OCI-LY1 (cell line): ENCODE measurements at regions not wholly inside any gene's neighbourhood (a gene's known extent, or its start where the extent isn't known, plus 50 kb on each side); places are given as distances from the start of the nearest gene placed in this dataset.
"Not testable (repeated sequence)": the region's sequence is repeated elsewhere in the genome, so short reads cannot be mapped to it uniquely, and the experiment has no call there.

ENCODE experiments used
- H2AFZ ChIP-seq: fragments of 200-600 bp; sonication (generic), shearing (Covaris generic); 2 replicates; pipeline ENCODE4 v1.6.0; 2014; ENCODE audit warnings: antibody characterized with exemption, mild to moderate bottlenecking, low read length
- H3F3A ChIP-seq: fragments of 200-600 bp; sonication (generic), shearing (Covaris generic); 2 replicates; pipeline ENCODE4 v1.6.0; 2014; ENCODE audit warnings: mild to moderate bottlenecking, antibody characterized with exemption, low read length, moderate library complexity; ENCODE audit not compliant: insufficient read depth
- H3K27ac ChIP-seq: fragments of 200-600 bp; sonication (generic); 2 replicates; pipeline ENCODE4 v1.5.1; 2014; ENCODE audit warnings: low read length, mixed run types, mild to moderate bottlenecking, low read depth; ENCODE audit not compliant: poor library complexity, severe bottlenecking
- H3K27me3 ChIP-seq: fragments of 200-600 bp; sonication (generic); 2 replicates; pipeline ENCODE4 v1.6.0; 2014; ENCODE audit warnings: antibody characterized with exemption, mild to moderate bottlenecking, low read length, moderate library complexity; ENCODE audit not compliant: insufficient read depth
- H3K36me3 ChIP-seq: fragments of 200-600 bp; sonication (generic); 2 replicates; pipeline ENCODE4 v1.6.1; 2014; ENCODE audit warnings: mild to moderate bottlenecking, antibody characterized with exemption, low read length, moderate library complexity, mixed read lengths; ENCODE audit not compliant: insufficient read depth
- H3K4me1 ChIP-seq: fragments of 200-600 bp; sonication (generic); 2 replicates; pipeline ENCODE4 v1.5.1; 2014; ENCODE audit warnings: mild to moderate bottlenecking, low read length, moderate library complexity; ENCODE audit not compliant: insufficient read depth, severe bottlenecking
- H3K4me2 ChIP-seq: fragments of 200-600 bp; sonication (generic), shearing (Covaris generic); 2 replicates; pipeline ENCODE4 v1.6.1; 2014; ENCODE audit warnings: low read length
- H3K4me3 ChIP-seq: fragments of 200-600 bp; sonication (generic); 2 replicates; pipeline ENCODE4 v1.5.1; 2014; ENCODE audit warnings: low read length, low read depth, mild to moderate bottlenecking, mixed read lengths; ENCODE audit not compliant: poor library complexity, severe bottlenecking
- H3K79me2 ChIP-seq: fragments of 200-600 bp; shearing (Covaris generic); 2 replicates; pipeline ENCODE4 v1.6.1; 2016; ENCODE audit warnings: mixed run types, low read length, mixed read lengths; ENCODE audit not compliant: insufficient read depth
- H3K9ac ChIP-seq: fragments of 200-600 bp; sonication (generic), shearing (Covaris generic); 2 replicates; pipeline ENCODE4 v1.6.1; 2014; ENCODE audit warnings: mild to moderate bottlenecking, low read length, mixed read lengths
- H3K9me2 ChIP-seq: fragments of 200-600 bp; sonication (generic), shearing (Covaris generic); 2 replicates; pipeline ENCODE4 v1.6.1; 2014; ENCODE audit warnings: low read depth, mild to moderate bottlenecking, low read length, mixed read lengths
- H3K9me3 ChIP-seq: fragments of 200-600 bp; shearing (Covaris generic); 2 replicates; pipeline ENCODE4 v1.6.1; 2014; ENCODE audit warnings: low read length, mixed read lengths
- H4K20me1 ChIP-seq: fragments of 200-600 bp; sonication (generic), shearing (Covaris generic); 2 replicates; pipeline ENCODE4 v1.6.0; 2016; ENCODE audit warnings: mild to moderate bottlenecking, low read length; ENCODE audit not compliant: insufficient read depth
- EZH2 ChIP-seq: fragments of 200-600 bp; sonication (generic), shearing (Covaris generic); IDR thresholded peaks from 2 replicates; pipeline ENCODE4 v1.8.0; 2017; ENCODE audit warnings: borderline replicate concordance, mixed run types, mild to moderate bottlenecking, antibody characterized with exemption, low read length, moderate library complexity, mixed read lengths
- TF ChIP-seq, protein P1 (sequence below): fragments of 200-600 bp; sonication (generic), shearing (Covaris generic); IDR thresholded peaks from 2 replicates; pipeline ENCODE4 v1.5.1; 2017; ENCODE audit warnings: mild to moderate bottlenecking, antibody characterized with exemption, low read length, moderate library complexity, mixed read lengths

DNA sequence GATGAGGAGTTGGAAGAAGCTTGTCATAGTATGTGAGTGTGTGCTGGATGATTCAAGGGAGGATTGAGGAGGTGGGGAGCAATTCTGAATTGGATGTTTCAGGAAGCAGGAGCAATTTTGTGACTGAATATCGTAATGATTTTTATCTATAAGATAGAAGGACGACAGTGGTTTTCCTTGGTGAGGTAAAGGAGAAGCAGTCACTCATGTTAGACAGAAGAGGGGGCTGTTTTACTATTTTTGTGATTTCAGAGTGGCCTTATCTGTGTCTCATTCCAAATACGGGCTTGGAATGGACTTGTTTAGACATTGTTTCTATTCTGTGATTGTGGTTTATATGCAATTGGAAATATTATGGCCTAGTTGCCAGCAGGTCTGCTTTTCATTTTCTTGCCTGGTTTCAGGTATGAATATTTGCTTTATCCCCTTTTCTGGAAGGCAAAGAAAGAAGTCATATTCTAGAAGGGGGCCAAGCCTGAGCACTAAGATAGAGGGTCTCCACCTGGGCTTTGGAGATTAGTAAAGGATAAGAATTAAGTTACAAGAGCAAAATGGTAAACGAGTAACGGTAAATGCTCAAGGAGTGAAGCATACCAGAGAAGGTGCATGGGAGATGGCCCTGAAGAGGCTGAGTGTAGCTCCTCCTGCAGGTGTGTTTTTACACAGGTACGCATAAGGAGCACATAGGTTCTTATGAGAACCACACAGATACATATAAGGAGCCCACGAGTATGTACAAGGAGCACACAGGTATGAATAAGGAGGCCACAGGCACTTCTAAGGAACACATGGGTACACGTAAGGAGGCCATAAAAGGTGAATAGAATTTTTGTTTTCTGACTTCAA, 124.6 kb upstream of the KCNAB1 start:
- H3F3A ChIP-seq = no peaks in the 10 kb centered on the region
- H2AFZ ChIP-seq = no peak overlapping the region

DNA sequence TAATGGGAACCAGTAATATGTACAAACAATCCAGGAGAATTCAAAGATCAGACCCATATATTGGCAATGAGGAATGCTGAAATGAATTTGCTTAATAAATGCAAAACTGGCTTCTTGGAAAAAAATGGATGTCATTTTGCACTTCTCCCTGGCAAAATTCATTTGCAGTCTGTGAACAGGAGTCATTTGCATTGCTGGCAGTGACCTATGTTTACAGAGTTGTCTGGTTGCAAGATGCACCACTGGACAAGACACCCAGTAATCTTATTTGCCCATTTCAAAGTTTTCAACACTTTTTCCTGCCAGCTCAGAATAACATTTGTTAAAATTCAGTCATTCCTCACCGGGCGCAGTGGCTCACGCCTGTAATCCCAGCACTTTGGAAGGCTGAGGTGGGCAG, 123.5 kb upstream of the KCNAB1 start:
- H3K4me1 ChIP-seq = no peaks in the 10 kb centered on the region
- no peaks in the 10 kb centered on the region for H3K9me2 ChIP-seq
- TF ChIP-seq, protein P1, sequence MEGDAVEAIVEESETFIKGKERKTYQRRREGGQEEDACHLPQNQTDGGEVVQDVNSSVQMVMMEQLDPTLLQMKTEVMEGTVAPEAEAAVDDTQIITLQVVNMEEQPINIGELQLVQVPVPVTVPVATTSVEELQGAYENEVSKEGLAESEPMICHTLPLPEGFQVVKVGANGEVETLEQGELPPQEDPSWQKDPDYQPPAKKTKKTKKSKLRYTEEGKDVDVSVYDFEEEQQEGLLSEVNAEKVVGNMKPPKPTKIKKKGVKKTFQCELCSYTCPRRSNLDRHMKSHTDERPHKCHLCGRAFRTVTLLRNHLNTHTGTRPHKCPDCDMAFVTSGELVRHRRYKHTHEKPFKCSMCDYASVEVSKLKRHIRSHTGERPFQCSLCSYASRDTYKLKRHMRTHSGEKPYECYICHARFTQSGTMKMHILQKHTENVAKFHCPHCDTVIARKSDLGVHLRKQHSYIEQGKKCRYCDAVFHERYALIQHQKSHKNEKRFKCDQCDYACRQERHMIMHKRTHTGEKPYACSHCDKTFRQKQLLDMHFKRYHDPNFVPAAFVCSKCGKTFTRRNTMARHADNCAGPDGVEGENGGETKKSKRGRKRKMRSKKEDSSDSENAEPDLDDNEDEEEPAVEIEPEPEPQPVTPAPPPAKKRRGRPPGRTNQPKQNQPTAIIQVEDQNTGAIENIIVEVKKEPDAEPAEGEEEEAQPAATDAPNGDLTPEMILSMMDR = no peak
- no peak for TF ChIP-seq EZH2
- no peaks in the 10 kb centered on the region for H3F3A ChIP-seq
- no peaks in the 10 kb centered on the region for H3K9me3 ChIP-seq
- no peaks in the 10 kb centered on the region for H4K20me1 ChIP-seq
- H3K4me2 ChIP-seq = no peak overlapping the region
- H2AFZ ChIP-seq = no peak overlapping the region
- no peak overlapping the region for H3K9ac ChIP-seq
- no peaks in the 10 kb centered on the region for H3K36me3 ChIP-seq
- no peak overlapping the region for H3K27ac ChIP-seq
- no peaks in the 10 kb centered on the region for H3K27me3 ChIP-seq
- no peak overlapping the region for H3K4me3 ChIP-seq
- no peaks in the 10 kb centered on the region for H3K79me2 ChIP-seq

More for the DNA sequence above, 124.6 kb upstream of the KCNAB1 start:
- Histone ChIP-seq H3K4me3 (no peak overlapping the region), H3K9me3 (no peaks in the 10 kb centered on the region), H3K9ac (no peak overlapping the region), H4K20me1 (no peaks in the 10 kb centered on the region), H3K27me3 (no peaks in the 10 kb centered on the region), H3K27ac (no peak overlapping the region), H3K4me1 (no peaks in the 10 kb centered on the region), H3K36me3 (no peaks in the 10 kb centered on the region), H3K79me2 (no peaks in the 10 kb centered on the region), H3K4me2 (no peak overlapping the region), H3K9me2 (no peaks in the 10 kb centered on the region)
- TF ChIP-seq, protein P1 = peak; percentile 69
- no peak for TF ChIP-seq EZH2

DNA sequence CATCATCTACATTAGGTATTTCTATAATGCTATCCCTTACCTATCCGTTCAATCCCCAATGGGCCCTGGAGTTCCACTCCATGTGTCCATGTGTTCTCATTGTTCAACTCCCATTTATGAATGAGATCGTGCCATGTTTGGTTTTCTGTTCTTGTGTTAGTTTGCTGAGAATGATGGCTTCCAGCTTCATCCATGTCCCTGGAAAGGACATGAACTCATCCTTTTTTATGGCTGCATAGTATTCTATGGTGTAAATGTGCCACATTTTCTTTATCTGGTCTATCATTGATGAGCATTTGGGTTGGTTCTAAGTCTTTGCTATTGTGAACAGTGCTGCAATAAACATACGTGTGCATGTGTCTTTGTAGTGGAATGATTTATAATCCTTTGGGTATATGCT, 122.2 kb upstream of the KCNAB1 start:
- not testable (repeated sequence) for H3K36me3 ChIP-seq

DNA sequence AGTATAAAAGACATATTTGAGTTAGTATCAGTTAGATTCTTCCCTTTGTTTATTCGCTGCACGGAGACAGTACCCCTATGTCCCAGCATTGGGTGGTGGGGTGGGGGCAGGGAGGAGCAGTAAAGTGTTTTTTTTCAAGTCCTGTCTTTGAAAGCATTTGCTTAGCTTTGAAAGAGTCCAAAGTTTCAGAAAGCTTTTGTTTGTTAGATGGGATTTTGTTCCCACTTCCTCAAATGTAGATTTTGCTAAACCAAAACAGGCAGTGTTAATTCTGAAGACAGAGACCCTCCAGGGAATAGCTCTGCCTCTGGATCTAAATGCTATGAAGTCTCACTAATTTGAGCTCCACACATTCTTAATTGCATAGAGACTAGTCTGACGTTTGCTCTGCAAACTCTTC, 114.6 kb upstream of the KCNAB1 start:
- Histone ChIP-seq H3F3A (no peaks in the 10 kb centered on the region), H2AFZ (no peak overlapping the region), H3K79me2 (no peaks in the 10 kb centered on the region), H3K4me1 (no peaks in the 10 kb centered on the region), H3K36me3 (no peaks in the 10 kb centered on the region), H3K9me2 (no peaks in the 10 kb centered on the region), H3K27me3 (no peaks in the 10 kb centered on the region), H3K9ac (no peak overlapping the region), H3K4me2 (no peak overlapping the region), H3K9me3 (no peaks in the 10 kb centered on the region), H3K27ac (no peak overlapping the region), H3K4me3 (no peak overlapping the region), H4K20me1 (no peaks in the 10 kb centered on the region)
- TF ChIP-seq EZH2 = no peak
- TF ChIP-seq, protein P1 = no peak

More for the DNA sequence above, 122.2 kb upstream of the KCNAB1 start:
- not testable (repeated sequence) for H4K20me1 ChIP-seq, H3K9me3 ChIP-seq, H3K4me2 ChIP-seq, H3K27me3 ChIP-seq, H3K79me2 ChIP-seq, H3K9ac ChIP-seq, H3K4me3 ChIP-seq, H2AFZ ChIP-seq, H3K9me2 ChIP-seq, H3K27ac ChIP-seq, H3F3A ChIP-seq, H3K4me1 ChIP-seq
